HTR-8/SVneo (cell line): ENCODE measurements at regions not wholly inside any gene's neighbourhood (a gene's known extent, or its start where the extent isn't known, plus 50 kb on each side); places are given as distances from the start of the nearest gene placed in this dataset.

Experiments
- DNase-seq: peaks from one replicate; pipeline ENCODE4 v3.0.0; 2011; ENCODE audit warnings: low spot score, mixed read lengths; ENCODE audit not compliant: insufficient read length
- FAIRE-seq: peaks from 2 replicates; lab custom pipeline; 2011; peaks lifted over from hg19 to GRCh38; lab: Jason Lieb, UNC

DNA sequence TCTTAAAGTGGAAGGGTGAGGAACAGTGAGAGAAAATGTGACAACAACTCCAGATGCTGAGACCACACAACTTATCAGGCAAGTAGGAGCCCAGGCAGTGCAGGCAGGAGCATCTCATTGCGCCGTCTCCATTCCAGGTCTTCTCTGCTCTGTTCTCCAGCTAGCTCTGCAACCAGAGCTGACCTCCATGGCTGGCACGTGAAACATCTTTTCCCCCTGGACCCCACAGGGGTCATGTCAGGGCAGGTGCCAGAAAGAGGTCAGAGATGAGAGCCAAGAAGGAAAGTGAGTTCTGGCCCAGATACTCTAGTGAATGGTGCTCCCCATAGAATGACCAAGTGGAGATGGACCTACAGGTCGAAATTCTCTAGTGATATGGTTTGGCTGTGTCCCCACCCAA is 281.4 kb downstream of the SMOC2 start:
- DNase-seq (no peak), FAIRE-seq (no peak)

DNA sequence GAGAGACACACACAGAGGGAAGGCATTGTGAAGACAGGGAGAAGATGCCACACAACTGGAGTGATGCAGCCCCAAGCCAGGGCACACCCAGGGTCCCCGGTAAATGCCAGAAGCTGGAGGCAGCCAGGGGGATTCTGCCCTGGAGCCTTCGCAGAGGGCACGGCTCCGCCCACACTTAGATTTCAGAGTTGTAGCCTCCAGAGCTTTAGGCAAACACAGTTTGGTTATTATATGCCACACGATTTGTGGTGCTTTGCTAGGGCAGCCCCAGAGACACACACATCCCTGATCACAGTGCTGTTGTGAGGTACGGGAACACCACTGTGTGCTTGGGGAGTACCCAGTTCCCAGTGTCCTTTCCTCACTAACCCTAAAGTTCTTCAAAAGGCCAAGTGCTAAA is 280.6 kb downstream of the SMOC2 start:
- no peak for DNase-seq
- FAIRE-seq = no peak

DNA sequence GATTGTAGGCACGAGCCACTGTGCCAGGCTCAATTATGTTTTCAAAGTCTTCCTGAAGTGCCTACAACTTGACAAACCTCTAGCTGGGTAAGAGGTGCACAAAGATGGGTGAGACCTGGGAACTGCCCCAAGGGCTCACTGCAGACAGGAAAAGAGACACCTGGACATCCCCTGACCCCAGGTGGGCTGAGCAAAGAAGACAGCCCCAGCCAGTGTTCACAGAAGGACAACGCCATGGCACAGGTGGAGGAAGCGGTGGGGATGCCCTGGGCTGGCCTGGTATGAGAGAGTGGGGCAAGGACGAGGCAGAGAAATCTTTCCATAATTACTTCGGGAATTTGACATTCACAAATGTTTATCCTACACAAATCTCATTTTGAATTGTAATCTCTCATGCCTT is 278.9 kb downstream of the SMOC2 start:
- no peak for DNase-seq
- no peak for FAIRE-seq

GRCh38 chr6:168718821-168719475 is 278.0 kb downstream of the SMOC2 start:
- FAIRE-seq (no peak), DNase-seq (no peak)
